Germinal center (tissue), 1 donor: ENCODE measurements at regions not wholly inside any gene's neighbourhood (a gene's known extent, or its start where the extent isn't known, plus 50 kb on each side); places are given as distances from the start of the nearest gene placed in this dataset.
"Not testable (repeated sequence)": the region's sequence is repeated elsewhere in the genome, so short reads cannot be mapped to it uniquely, and the experiment has no call there.

Experiments used
- DNase-seq: peaks from one replicate; pipeline ENCODE4 v3.0.0; 2012; ENCODE audit warnings: mixed read lengths, low spot score

GRCh38 chr14:106308839-106309389 lies 782.5 kb downstream of the TMEM121 start:
- DNase-seq, result peak; percentile 73

- DNase-seq, result no peak
Measured at GRCh38 chr14:106309423-106309822, 783.0 kb downstream of the TMEM121 start.

GRCh38 chr14:106315436-106315835 lies 789.1 kb downstream of the TMEM121 start:
- no peak for DNase-seq

- DNase-seq, result no peak
Measured at GRCh38 chr14:106317593-106317992, 791.2 kb downstream of the TMEM121 start.

- peak; percentile 74 for DNase-seq
Measured at GRCh38 chr14:106318700-106319099, 792.3 kb downstream of the TMEM121 start.

- DNase-seq, result not testable (repeated sequence)
Measured at GRCh38 chr14:106323970-106324369, 797.6 kb downstream of the TMEM121 start.

GRCh38 chr14:106327234-106327633 lies 800.9 kb downstream of the TMEM121 start:
- DNase-seq, result no peak

GRCh38 chr14:106327702-106328353 lies 801.4 kb downstream of the TMEM121 start:
- not testable (repeated sequence) for DNase-seq

- DNase-seq, result not testable (repeated sequence)
Measured at GRCh38 chr14:106329243-106329642, 802.9 kb downstream of the TMEM121 start.

GRCh38 chr14:106329987-106330774 lies 803.8 kb downstream of the TMEM121 start:
- DNase-seq, result not testable (repeated sequence)

- DNase-seq, result not testable (repeated sequence)
Measured at GRCh38 chr14:106334428-106335109, 808.2 kb downstream of the TMEM121 start.

GRCh38 chr14:106335110-106335429 lies 808.7 kb downstream of the TMEM121 start:
- DNase-seq, result not testable (repeated sequence)

GRCh38 chr14:106338775-106339174 lies 812.4 kb downstream of the TMEM121 start:
- DNase-seq, result not testable (repeated sequence)

GRCh38 chr14:106340658-106341057 lies 814.3 kb downstream of the TMEM121 start:
- not testable (repeated sequence) for DNase-seq

- DNase-seq, result not testable (repeated sequence)
Measured at GRCh38 chr14:106341161-106341560, 814.8 kb downstream of the TMEM121 start.

GRCh38 chr14:106343626-106344025 lies 817.2 kb downstream of the TMEM121 start:
- DNase-seq, result no peak

- not testable (repeated sequence) for DNase-seq
Measured at GRCh38 chr14:106344065-106344614, 817.8 kb downstream of the TMEM121 start.

- DNase-seq, result not testable (repeated sequence)
Measured at GRCh38 chr14:106344791-106345479, 818.6 kb downstream of the TMEM121 start.

- no peak for DNase-seq
Measured at GRCh38 chr14:106346084-106346483, 819.7 kb downstream of the TMEM121 start.

- no peak for DNase-seq
Measured at GRCh38 chr14:106346534-106347290, 820.3 kb downstream of the TMEM121 start.

GRCh38 chr14:106347291-106347778 lies 821.0 kb downstream of the TMEM121 start:
- DNase-seq, result no peak
